ENCODE measurements at regions not wholly inside any gene's neighbourhood (a gene's known extent, or its start where the extent isn't known, plus 50 kb on each side); places are given as distances from the start of the nearest gene placed in this dataset.

DNA sequence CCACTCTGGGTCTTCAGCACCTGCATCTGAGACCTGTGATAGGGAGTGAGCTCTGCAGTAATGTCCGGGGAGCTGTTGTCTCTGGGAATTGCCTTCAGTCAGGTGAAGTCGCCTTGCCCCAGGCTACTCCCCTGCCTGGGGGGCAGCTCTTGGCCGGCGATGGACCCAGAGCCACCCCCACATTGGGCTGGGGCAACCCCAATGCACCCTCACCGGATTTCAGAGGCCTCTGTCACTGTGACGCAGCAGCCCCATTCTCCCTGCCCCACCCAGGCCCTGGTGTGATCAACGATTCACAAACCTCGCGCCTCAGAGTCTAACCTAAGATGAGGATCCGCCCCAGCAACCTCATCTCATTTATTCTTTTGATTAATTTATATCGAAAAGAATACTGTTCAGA lies 303.6 kb downstream of the NDUFA10 start:
- no peak for TF ChIP-seq POLR2A (IDR thresholded peaks at IDR 0.05)
- TF ChIP-seq, protein P1, sequence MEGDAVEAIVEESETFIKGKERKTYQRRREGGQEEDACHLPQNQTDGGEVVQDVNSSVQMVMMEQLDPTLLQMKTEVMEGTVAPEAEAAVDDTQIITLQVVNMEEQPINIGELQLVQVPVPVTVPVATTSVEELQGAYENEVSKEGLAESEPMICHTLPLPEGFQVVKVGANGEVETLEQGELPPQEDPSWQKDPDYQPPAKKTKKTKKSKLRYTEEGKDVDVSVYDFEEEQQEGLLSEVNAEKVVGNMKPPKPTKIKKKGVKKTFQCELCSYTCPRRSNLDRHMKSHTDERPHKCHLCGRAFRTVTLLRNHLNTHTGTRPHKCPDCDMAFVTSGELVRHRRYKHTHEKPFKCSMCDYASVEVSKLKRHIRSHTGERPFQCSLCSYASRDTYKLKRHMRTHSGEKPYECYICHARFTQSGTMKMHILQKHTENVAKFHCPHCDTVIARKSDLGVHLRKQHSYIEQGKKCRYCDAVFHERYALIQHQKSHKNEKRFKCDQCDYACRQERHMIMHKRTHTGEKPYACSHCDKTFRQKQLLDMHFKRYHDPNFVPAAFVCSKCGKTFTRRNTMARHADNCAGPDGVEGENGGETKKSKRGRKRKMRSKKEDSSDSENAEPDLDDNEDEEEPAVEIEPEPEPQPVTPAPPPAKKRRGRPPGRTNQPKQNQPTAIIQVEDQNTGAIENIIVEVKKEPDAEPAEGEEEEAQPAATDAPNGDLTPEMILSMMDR (IDR thresholded peaks at IDR 0.05) = no peak
